Fibroblast of lung (primary cell): ENCODE measurements at regions not wholly inside any gene's neighbourhood (a gene's known extent, or its start where the extent isn't known, plus 50 kb on each side); places are given as distances from the start of the nearest gene placed in this dataset.
A peak's percentile ranks its signal among the peaks of the same experiment; 100 is the strongest.

Experiments used
- DNase-seq, 2 donors: peaks; one replicate each; pipeline versions ENCODE4 v3.0.0 to v3.0.0-alpha.2; 2010; ENCODE audit warnings: low read depth in 2 of 2
- H2AFZ ChIP-seq: 2 replicates; pipeline ENCODE4 v1.5.1; 2012; ENCODE audit warnings: low read length, control low read depth, inconsistent platforms
- H3K27ac ChIP-seq: 2 replicates; pipeline ENCODE4 v1.5.1; 2011; ENCODE audit warnings: low read length, control low read depth; ENCODE audit not compliant: insufficient read depth
- H3K27me3 ChIP-seq: 2 replicates; pipeline ENCODE4 v1.5.1; 2011; ENCODE audit warnings: mild to moderate bottlenecking, low read length; ENCODE audit not compliant: control insufficient read depth, insufficient read depth
- H3K36me3 ChIP-seq: 2 replicates; pipeline ENCODE4 v1.5.1; 2011; ENCODE audit warnings: low read length; ENCODE audit not compliant: control insufficient read depth, insufficient read depth
- H3K4me1 ChIP-seq: 2 replicates; pipeline ENCODE4 v1.5.1; 2011; ENCODE audit warnings: low read length; ENCODE audit not compliant: control insufficient read depth, insufficient read depth; ENCODE audit errors: extremely low read depth
- H3K4me2 ChIP-seq: 2 replicates; pipeline ENCODE4 v1.5.1; 2011; ENCODE audit warnings: low read length, control low read depth; ENCODE audit not compliant: insufficient read depth; ENCODE audit errors: extremely low read depth
- H3K4me3 ChIP-seq, 4 experiments: fragments of 200-600 bp in 1 of 4; sonication (generic) in 1 of 4; replicated peaks in 1 of 4; 2 replicates each; pipeline ENCODE4 v1.5.1; 2011 to 2016; ENCODE audit warnings: low read length in 4 of 4, low read depth in 3 of 4, mild to moderate bottlenecking in 3 of 4, control low read depth in 2 of 4, inconsistent platforms in 1 of 4, mixed read lengths in 1 of 4; ENCODE audit not compliant: insufficient read depth in 1 of 4; ENCODE audit errors: control extremely low read depth in 1 of 4
- H3K79me2 ChIP-seq: 2 replicates; pipeline ENCODE4 v1.5.1; 2012; ENCODE audit warnings: mild to moderate bottlenecking, low read length, inconsistent platforms; ENCODE audit not compliant: control insufficient read depth, insufficient read depth
- H3K9ac ChIP-seq: 2 replicates; pipeline ENCODE4 v1.5.1; 2011; ENCODE audit warnings: mild to moderate bottlenecking, low read length, control low read depth; ENCODE audit not compliant: insufficient read depth
- H3K9me3 ChIP-seq: 2 replicates; pipeline ENCODE4 v1.5.1; 2012; ENCODE audit warnings: low read depth, low read length; ENCODE audit not compliant: control insufficient read depth, insufficient read depth
- H4K20me1 ChIP-seq: 2 replicates; pipeline ENCODE4 v1.5.1; 2011; ENCODE audit warnings: low read length; ENCODE audit not compliant: control insufficient read depth, insufficient read depth; ENCODE audit errors: extremely low read depth
- CTCF ChIP-seq, 2 donors: IDR thresholded peaks in 1 of 2; conservative IDR thresholded peaks in 1 of 2; 1 replicate in 1 of 2; 2 replicates in 1 of 2; pipeline ENCODE4 v1.5.1; 2011 to 2012; ENCODE audit warnings: low read length in 2 of 2, control low read depth in 1 of 2, inconsistent platforms in 1 of 2, low read depth in 1 of 2, mild to moderate bottlenecking in 1 of 2
- EZH2 ChIP-seq: IDR thresholded peaks from 2 replicates; pipeline ENCODE4 v1.5.1; 2012; ENCODE audit warnings: low read length, control low read depth, mild to moderate bottlenecking; ENCODE audit errors: missing control alignments

- Histone ChIP-seq H3K4me3 (no peak overlapping the region), H3K9ac (no peak overlapping the region), H3K27ac (no peak overlapping the region), H3K27me3 (no peaks in the 10 kb centered on the region), H3K79me2 (no peaks in the 10 kb centered on the region), H3K4me1 (no peaks in the 10 kb centered on the region), H3K36me3 (no peaks in the 10 kb centered on the region), H4K20me1 (no peaks in the 10 kb centered on the region), H2AFZ (no peak overlapping the region), H3K9me3 (no peaks in the 10 kb centered on the region), H3K4me2 (no peak overlapping the region)
- DNase-seq = peak in 1 of 2 donors; percentile 41
- no peak for TF ChIP-seq EZH2
- no peak for TF ChIP-seq CTCF (conservative IDR thresholded peaks at IDR 0.05 in 1 of 2, IDR thresholded peaks at IDR 0.05 in 1 of 2; ENCODE audit: low read depth in 1 of 2, low read length in 2 of 2)
Observed at GRCh38 chr3:181790561-181790960, 78.8 kb downstream of the SOX2 start.

- Histone ChIP-seq H3K36me3 (no peaks in the 10 kb centered on the region), H3K27me3 (no peaks in the 10 kb centered on the region), H3K79me2 (no peaks in the 10 kb centered on the region), H3K27ac (no peak overlapping the region), H3K9ac (no peak overlapping the region), H3K4me1 (no peaks in the 10 kb centered on the region), H3K4me2 (no peak overlapping the region), H4K20me1 (no peaks in the 10 kb centered on the region), H2AFZ (no peak overlapping the region), H3K4me3 (no peak overlapping the region), H3K9me3 (no peaks in the 10 kb centered on the region)
- DNase-seq = peak in 1 of 2 donors; percentile 25
- TF ChIP-seq CTCF (conservative IDR thresholded peaks at IDR 0.05 in 1 of 2, IDR thresholded peaks at IDR 0.05 in 1 of 2; ENCODE audit: low read depth in 1 of 2, low read length in 2 of 2) = no peak
- TF ChIP-seq EZH2 = no peak
Observed at GRCh38 chr3:181791056-181791955, 79.6 kb downstream of the SOX2 start.

DNA sequence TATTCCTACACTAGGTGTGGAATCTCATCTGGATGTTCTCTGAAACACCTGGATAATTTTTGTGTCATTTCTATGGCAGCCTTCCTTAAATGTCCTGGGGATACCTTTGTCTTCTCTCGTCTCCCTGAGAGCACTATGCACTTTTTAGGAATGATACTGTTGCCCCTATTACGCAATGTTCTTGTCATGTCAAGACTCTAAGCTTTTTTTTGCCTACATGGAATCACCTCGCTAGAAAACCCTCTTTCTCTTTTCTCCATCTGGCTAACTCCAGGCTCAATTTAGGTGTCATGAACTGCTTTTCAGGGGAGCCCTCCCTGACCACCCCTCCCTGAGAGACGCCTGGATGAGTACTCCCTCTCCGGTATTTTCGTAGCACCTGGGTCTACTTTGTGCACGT is 81.3 kb downstream of the SOX2 start:
- H4K20me1 ChIP-seq = no peaks in the 10 kb centered on the region
- no peak overlapping the region for H2AFZ ChIP-seq
- H3K27me3 ChIP-seq = no peaks in the 10 kb centered on the region
- no peaks in the 10 kb centered on the region for H3K4me1 ChIP-seq
- H3K79me2 ChIP-seq = no peaks in the 10 kb centered on the region
- no peak overlapping the region for H3K4me2 ChIP-seq
- no peak overlapping the region for H3K4me3 ChIP-seq
- no peak for DNase-seq
- no peak for TF ChIP-seq CTCF (conservative IDR thresholded peaks at IDR 0.05 in 1 of 2, IDR thresholded peaks at IDR 0.05 in 1 of 2; ENCODE audit: low read depth in 1 of 2, low read length in 2 of 2)
- no peak for TF ChIP-seq EZH2
- no peaks in the 10 kb centered on the region for H3K36me3 ChIP-seq
- no peak overlapping the region for H3K27ac ChIP-seq
- no peak overlapping the region for H3K9ac ChIP-seq
- no peaks in the 10 kb centered on the region for H3K9me3 ChIP-seq
